Osteocyte (in vitro differentiated cells): ENCODE measurements at regions not wholly inside any gene's neighbourhood (a gene's known extent, or its start where the extent isn't known, plus 50 kb on each side); places are given as distances from the start of the nearest gene placed in this dataset.
A peak's percentile ranks its signal among the peaks of the same experiment; 100 is the strongest.

Source experiments
- DNase-seq: peaks from one replicate; pipeline ENCODE4 v3.0.0; 2021; ENCODE audit warnings: mixed read lengths; ENCODE audit not compliant: unreplicated experiment; ENCODE audit errors: extremely low spot score
- H3K27ac Mint-ChIP-seq: one replicate; pipeline ENCODE4 v1.8.0; 2021; ENCODE audit warnings: mild to moderate bottlenecking, mixed read lengths; ENCODE audit not compliant: unreplicated experiment
- H3K27me3 Mint-ChIP-seq: one replicate; pipeline ENCODE4 v1.8.0; 2021; ENCODE audit warnings: mixed read lengths; ENCODE audit not compliant: unreplicated experiment
- H3K36me3 Mint-ChIP-seq: one replicate; pipeline ENCODE4 v1.8.0; 2021; ENCODE audit warnings: mixed read lengths; ENCODE audit not compliant: unreplicated experiment
- H3K4me1 Mint-ChIP-seq: one replicate; pipeline ENCODE4 v1.8.0; 2021; ENCODE audit warnings: mixed read lengths; ENCODE audit not compliant: unreplicated experiment
- H3K4me3 Mint-ChIP-seq: one replicate; pipeline ENCODE4 v1.8.0; 2021; ENCODE audit warnings: mild to moderate bottlenecking, moderate library complexity, mixed read lengths; ENCODE audit not compliant: unreplicated experiment
- H3K9me3 Mint-ChIP-seq: one replicate; pipeline ENCODE4 v1.8.0; 2021; ENCODE audit warnings: mixed read lengths; ENCODE audit not compliant: unreplicated experiment
- CTCF ChIP-seq: fragments of 200-600 bp; sonication (generic); IDR thresholded peaks from 2 replicates; pipeline ENCODE4 v1.5.0; 2021; ENCODE audit warnings: antibody characterized with exemption, mild to moderate bottlenecking, moderate library complexity

- Mint-ChIP-seq H3K36me3 (no peaks in the 10 kb centered on the region), H3K4me1 (no peaks in the 10 kb centered on the region), H3K27ac (no peak overlapping the region), H3K9me3 (no peaks in the 10 kb centered on the region), H3K27me3 (peaks cover 23% of the 10 kb centered on the region), H3K4me3 (no peak overlapping the region)
- no peak for TF ChIP-seq CTCF
- no peak for DNase-seq
These were observed 134.2 kb upstream of the NECTIN1 start for GRCh38 chr11:119863236-119863635.

- no peaks in the 10 kb centered on the region for H3K36me3 Mint-ChIP-seq
- H3K4me3 Mint-ChIP-seq, result no peak overlapping the region
- H3K4me1 Mint-ChIP-seq, result no peaks in the 10 kb centered on the region
- no peak for TF ChIP-seq CTCF
- no peak for DNase-seq
- H3K27ac Mint-ChIP-seq, result no peak overlapping the region
- H3K27me3 Mint-ChIP-seq, result peaks cover 29% of the 10 kb centered on the region
- no peaks in the 10 kb centered on the region for H3K9me3 Mint-ChIP-seq
These were observed 132.2 kb upstream of the NECTIN1 start for GRCh38 chr11:119861160-119861559.

- Mint-ChIP-seq H3K4me3 (no peak overlapping the region), H3K27ac (peak overlapping the region; percentile 21), H3K9me3 (no peaks in the 10 kb centered on the region), H3K27me3 (peaks cover 29% of the 10 kb centered on the region), H3K4me1 (no peaks in the 10 kb centered on the region), H3K36me3 (no peaks in the 10 kb centered on the region)
- DNase-seq, result no peak
- no peak for TF ChIP-seq CTCF
These were observed 131.6 kb upstream of the NECTIN1 start for GRCh38 chr11:119860561-119861094.

- Mint-ChIP-seq H3K4me3 (no peak overlapping the region), H3K27ac (no peak overlapping the region), H3K9me3 (no peaks in the 10 kb centered on the region), H3K4me1 (no peaks in the 10 kb centered on the region), H3K36me3 (no peaks in the 10 kb centered on the region), H3K27me3 (peaks cover 29% of the 10 kb centered on the region)
- no peak for TF ChIP-seq CTCF
- DNase-seq, result no peak
These were observed 130.7 kb upstream of the NECTIN1 start for GRCh38 chr11:119859684-119860083.

GRCh38 chr11:119858288-119858687 lies 129.3 kb upstream of the NECTIN1 start:
- H3K27me3 Mint-ChIP-seq, result peaks cover 25% of the 10 kb centered on the region
- no peak for TF ChIP-seq CTCF
- no peaks in the 10 kb centered on the region for H3K36me3 Mint-ChIP-seq
- H3K4me1 Mint-ChIP-seq, result no peaks in the 10 kb centered on the region
- no peak for DNase-seq
- no peak overlapping the region for H3K27ac Mint-ChIP-seq
- no peak overlapping the region for H3K4me3 Mint-ChIP-seq
- no peaks in the 10 kb centered on the region for H3K9me3 Mint-ChIP-seq
